ENCODE measurements at regions not wholly inside any gene's neighbourhood (a gene's known extent, or its start where the extent isn't known, plus 50 kb on each side); places are given as distances from the start of the nearest gene placed in this dataset.

GRCh38 chr2:113838744-113839444, 51.0 kb upstream of the ACTR3 start:
- TF ChIP-seq, protein P1, sequence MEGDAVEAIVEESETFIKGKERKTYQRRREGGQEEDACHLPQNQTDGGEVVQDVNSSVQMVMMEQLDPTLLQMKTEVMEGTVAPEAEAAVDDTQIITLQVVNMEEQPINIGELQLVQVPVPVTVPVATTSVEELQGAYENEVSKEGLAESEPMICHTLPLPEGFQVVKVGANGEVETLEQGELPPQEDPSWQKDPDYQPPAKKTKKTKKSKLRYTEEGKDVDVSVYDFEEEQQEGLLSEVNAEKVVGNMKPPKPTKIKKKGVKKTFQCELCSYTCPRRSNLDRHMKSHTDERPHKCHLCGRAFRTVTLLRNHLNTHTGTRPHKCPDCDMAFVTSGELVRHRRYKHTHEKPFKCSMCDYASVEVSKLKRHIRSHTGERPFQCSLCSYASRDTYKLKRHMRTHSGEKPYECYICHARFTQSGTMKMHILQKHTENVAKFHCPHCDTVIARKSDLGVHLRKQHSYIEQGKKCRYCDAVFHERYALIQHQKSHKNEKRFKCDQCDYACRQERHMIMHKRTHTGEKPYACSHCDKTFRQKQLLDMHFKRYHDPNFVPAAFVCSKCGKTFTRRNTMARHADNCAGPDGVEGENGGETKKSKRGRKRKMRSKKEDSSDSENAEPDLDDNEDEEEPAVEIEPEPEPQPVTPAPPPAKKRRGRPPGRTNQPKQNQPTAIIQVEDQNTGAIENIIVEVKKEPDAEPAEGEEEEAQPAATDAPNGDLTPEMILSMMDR (IDR thresholded peaks at IDR 0.05), result no peak
- TF ChIP-seq POLR2A (IDR thresholded peaks at IDR 0.05), result no peak
- WGBS, 2 donors, result 86 to 91% methylated on average over 3 of the region's 3 CpGs
- Histone ChIP-seq H3K27me3 (no peaks in the 10 kb centered on the region), H3K9me3 (no peaks in the 10 kb centered on the region), H3K4me3 (no peak overlapping the region), H3K4me1 (peaks cover 0 to 15% (median 0%) of the 10 kb centered on the region in 3 donors), H3K36me3 (no peaks in the 10 kb centered on the region), H3K27ac (no peak overlapping the region)
- intact Hi-C loops (cut with DNase I), result no loop called here
- no peak for DNase-seq

DNA sequence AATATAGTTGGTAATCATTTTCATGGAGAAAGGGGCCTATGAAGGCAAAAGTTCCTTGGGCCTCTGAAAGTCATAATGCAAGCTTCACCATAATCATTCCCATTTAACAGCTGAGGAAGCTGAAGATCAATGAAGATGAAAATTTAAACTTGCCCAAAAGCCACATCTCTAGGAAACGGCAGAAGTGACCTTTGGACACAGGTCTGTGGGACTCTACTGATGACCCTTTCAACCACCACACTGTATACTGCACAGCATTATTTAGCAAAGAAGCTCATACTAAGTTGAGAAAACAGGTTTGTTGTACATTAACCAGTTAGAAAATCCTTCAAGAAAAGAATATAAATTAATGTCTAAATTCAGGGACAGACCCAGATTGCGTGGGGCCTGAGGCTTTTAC, 51.6 kb upstream of the ACTR3 start:
- no peaks in the 10 kb centered on the region for H3K36me3 ChIP-seq
- H3K9me3 ChIP-seq, result no peaks in the 10 kb centered on the region
- no peak overlapping the region for H3K27ac ChIP-seq
- no peaks in the 10 kb centered on the region for H3K27me3 ChIP-seq
- TF ChIP-seq, protein P1 (IDR thresholded peaks at IDR 0.05), result no peak
- no peak for TF ChIP-seq POLR2A (IDR thresholded peaks at IDR 0.05)
- no peak for DNase-seq
- WGBS, 2 donors, result 88 to 100% methylated on average over 2 of the region's 2 CpGs
- peaks cover 0 to 11% (median 0%) of the 10 kb centered on the region in 3 donors for H3K4me1 ChIP-seq
- H3K4me3 ChIP-seq, result no peak overlapping the region
- intact Hi-C loops (cut with DNase I), result no loop called here

- Histone ChIP-seq H3K9me3 (no peaks in the 10 kb centered on the region), H3K36me3 (no peaks in the 10 kb centered on the region), H3K27ac (peak overlapping the region in 2 of 4 donors; percentile 22 to 33), H3K27me3 (no peaks in the 10 kb centered on the region), H3K4me3 (no peak overlapping the region), H3K4me1 (peaks cover 0 to 20% (median 0%) of the 10 kb centered on the region in 3 donors)
- intact Hi-C loops (cut with DNase I), result no loop called here
- 62 to 83% methylated on average over 6 to 11 of the region's 11 CpGs for WGBS, 2 donors
- DNase-seq, result no peak
- no peak for TF ChIP-seq POLR2A (IDR thresholded peaks at IDR 0.05)
- TF ChIP-seq, protein P1 (IDR thresholded peaks at IDR 0.05), result no peak
Observed at GRCh38 chr2:113834051-113834730, 55.7 kb upstream of the ACTR3 start.

- WGBS, 2 donors, result 86 to 87% methylated on average over 4 of the region's 4 CpGs
Observed at GRCh38 chr2:113832795-113833290, 57.0 kb upstream of the ACTR3 start.

More at GRCh38 chr2:113832795-113833290, 57.0 kb upstream of the ACTR3 start:
- no peaks in the 10 kb centered on the region for H3K27me3 ChIP-seq
- TF ChIP-seq, protein P1 (IDR thresholded peaks at IDR 0.05), result no peak
- TF ChIP-seq POLR2A (IDR thresholded peaks at IDR 0.05), result no peak
- H3K9me3 ChIP-seq, result no peaks in the 10 kb centered on the region
- no peak for DNase-seq
- H3K27ac ChIP-seq, result no peak overlapping the region
- H3K4me3 ChIP-seq, result no peak overlapping the region
- H3K4me1 ChIP-seq, result peaks cover 0 to 20% (median 0%) of the 10 kb centered on the region in 3 donors
- intact Hi-C loops (cut with DNase I), result no loop called here
- no peaks in the 10 kb centered on the region for H3K36me3 ChIP-seq

Data from esophagus squamous epithelium (tissue), 5 donors.